ENCODE measurements at regions not wholly inside any gene's neighbourhood (a gene's known extent, or its start where the extent isn't known, plus 50 kb on each side); places are given as distances from the start of the nearest gene placed in this dataset.

DNA sequence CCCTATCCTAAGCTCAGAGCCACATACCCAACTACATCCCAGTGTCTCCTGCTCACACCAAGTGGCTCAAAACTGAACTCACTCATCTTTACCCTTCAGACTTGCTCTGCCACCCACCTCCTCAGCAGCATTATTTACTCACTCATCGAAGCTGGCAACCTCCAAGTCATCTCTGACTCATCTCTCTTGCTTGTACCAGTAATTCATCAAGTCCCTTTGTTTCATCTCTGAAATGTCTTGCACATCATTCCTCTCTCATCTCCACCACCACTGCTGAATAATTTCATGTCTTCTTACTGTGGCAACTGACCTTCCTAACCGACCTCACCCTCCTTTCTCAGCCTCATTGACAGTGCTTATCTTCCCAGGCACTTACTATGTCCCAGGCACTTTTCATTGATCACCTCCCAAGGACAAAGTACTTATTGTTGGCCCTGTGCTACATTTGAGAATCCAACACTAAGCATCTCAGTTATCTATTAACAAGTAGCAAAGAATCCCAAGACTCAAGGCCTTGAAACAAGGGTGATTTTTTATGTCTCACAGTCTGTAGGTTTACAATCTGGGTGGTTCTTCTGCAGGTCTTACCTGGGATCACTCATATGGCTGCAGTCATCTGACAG is 82.0 kb downstream of the MRPL46 start:
- intact Hi-C loops (cut with DNase I), result no loop called here
- DNase-seq (no peak), ATAC-seq (peak in 1 of 2 donors; percentile 36)

DNA sequence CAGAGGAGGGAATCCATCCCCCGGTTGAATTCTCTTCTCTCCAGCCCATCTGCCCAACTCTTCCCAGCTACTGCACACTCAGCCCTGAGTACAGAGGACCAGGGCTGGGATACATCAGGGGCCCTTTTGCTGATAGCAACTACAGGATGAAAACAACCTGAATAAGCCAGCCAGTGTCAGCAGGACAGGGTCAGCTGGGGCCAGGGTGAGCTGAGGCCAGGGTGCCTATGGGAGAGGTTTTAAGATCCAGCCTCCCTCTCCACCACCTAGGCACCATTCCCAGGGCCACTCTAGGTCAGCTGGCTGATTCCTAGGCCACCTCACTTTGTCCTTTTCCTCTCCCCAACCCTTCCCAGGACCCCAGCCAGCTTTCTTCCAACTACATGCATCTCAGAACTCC is 83.8 kb downstream of the MRPL46 start:
- intact Hi-C loops (cut with DNase I), result no loop called here
- DNase-seq (no peak), ATAC-seq (peak in 1 of 2 donors; percentile 24)

DNA sequence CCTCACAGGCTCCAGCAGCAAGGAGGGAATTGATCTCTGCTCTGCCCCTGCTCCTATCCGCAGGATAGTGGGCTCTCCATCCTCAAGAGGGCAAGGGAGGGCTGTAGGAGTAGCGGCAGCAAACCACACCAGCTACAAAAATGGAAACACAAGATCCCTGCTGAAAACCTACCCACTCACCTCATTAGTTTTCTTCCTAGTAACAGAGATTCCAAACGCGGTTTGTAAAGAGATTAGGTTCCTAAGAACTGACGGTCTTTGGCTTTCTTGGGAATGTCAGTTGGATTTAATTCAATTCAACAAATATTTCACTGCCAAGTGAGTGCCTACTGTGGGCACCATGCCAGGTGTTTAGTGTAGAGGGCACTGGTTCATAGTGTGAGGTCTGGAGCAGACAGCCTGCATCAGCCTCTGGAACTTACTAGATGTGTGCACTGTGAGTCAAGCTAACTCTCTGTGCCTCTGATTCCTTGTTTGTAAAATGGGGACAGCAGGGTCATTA is 84.7 kb downstream of the MRPL46 start:
- intact Hi-C loops (cut with DNase I), result no loop called here
- ATAC-seq (peak; percentile 62 to 86), DNase-seq (no peak)

DNA sequence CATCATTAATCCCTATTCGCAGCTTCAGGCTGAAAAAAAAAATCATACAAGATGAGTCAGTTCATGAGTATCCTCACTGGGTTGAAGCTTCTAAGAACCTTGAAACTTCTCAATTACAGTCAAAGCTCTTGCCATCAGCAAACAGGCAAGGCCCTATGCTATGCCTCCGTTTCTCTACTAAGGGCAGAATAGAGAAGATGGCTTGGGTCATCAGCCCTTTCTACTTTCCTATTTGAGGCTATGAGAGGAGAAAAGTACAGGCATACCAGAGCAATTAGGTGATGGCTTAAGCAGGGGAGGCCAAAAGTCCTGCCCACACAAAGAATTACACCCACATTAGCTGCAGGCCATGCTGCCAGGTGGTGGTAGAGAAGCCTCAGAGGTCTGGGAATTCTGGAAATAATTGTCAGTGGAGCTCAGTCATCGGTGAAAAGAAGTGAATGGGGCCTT is 89.0 kb downstream of the MRPL46 start:
- intact Hi-C loops (cut with DNase I), result no loop called here
- ATAC-seq, result peak in 1 of 2 donors; percentile 28
- DNase-seq, result no peak

DNA sequence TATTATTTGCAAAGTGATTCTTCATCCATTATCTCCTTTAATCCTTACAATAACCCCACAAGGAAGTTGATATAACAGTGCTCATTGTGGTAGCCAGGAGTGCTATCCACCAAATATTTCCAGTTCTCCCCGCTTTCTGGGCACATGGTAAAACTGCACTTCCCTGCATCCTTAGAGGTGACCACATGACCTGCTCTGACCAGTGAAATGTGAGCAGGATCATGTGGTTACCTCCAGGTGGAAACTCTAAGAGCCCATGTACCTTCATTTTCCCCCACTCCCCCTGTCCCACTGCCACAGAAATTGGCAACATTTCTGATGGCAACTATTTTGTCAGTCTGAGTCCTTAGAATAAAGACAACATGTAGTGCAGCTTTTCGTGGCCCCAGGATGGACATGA is 89.7 kb downstream of the MRPL46 start:
- intact Hi-C loops (cut with DNase I), result no loop called here
- DNase-seq (no peak), ATAC-seq (no peak)

DNA sequence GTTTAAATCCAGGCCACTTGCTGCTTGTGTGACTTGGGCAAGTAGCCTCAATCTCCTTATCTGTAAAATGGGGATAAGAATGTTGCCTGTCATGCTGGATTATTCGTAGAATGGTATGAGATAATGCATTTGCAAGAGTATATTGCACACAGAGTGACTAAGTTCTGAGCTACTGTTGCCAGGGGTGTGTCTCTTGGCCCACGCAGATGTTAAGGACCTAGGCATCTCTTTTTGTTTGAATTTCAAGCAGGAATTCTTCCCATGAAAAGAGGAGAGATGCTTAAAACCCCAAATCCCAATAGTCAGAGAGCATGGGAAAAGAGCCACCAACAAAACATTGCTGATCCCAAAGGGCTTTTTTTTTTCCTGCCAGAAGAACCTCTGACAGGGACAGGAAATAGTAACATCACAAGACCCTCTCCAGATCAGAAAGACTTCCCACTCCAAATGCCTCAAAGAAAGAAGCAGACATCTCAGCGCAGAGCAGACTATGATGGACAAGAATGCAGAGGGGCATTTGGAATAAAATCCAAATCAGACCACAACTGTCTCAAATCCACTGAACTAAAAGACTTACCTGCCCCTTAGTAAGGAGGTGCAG is 90.5 kb downstream of the MRPL46 start:
- intact Hi-C loops (cut with DNase I), result no loop called here
- no peak for DNase-seq

DNA sequence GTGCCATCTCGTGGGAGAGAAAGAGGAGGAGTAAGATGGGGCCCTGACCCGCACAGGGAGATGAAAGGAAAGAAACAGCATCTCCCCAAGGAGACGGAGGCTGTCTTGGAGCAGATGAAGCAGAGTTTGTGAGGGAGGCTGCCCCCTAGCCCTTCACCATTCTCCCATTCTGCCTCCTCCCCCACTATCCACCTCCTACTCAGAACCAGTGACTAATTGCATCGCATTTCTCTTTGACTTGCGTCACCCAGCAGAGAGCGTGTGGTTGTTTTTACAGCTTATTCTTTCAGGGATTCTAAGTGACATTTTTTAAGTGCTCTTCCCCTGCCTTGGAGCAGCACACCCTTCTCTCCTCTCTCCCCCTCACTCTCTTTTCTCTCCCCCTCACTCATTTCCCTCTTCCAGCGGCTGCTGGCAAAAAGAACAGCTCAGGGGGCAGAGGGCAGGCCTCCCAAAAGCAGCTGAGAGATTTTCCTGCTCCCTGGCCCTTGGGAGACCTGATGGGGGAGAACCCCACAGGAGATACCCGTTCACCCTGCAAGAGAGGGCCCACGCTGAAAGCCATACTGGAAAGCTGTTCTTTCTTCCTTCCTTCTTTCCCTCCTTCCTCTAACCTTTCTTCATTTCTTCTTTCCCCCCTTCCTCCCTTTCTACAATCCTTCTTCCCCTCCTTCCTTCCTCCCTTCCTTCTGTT is 91.8 kb downstream of the MRPL46 start:
- intact Hi-C loops (cut with DNase I), result no loop called here
- DNase-seq (no peak), ATAC-seq (peak in 1 of 2 donors; percentile 91)

More for the DNA sequence above, 90.5 kb downstream of the MRPL46 start:
- ATAC-seq, result peak in 1 of 2 donors; percentile 61

DNA sequence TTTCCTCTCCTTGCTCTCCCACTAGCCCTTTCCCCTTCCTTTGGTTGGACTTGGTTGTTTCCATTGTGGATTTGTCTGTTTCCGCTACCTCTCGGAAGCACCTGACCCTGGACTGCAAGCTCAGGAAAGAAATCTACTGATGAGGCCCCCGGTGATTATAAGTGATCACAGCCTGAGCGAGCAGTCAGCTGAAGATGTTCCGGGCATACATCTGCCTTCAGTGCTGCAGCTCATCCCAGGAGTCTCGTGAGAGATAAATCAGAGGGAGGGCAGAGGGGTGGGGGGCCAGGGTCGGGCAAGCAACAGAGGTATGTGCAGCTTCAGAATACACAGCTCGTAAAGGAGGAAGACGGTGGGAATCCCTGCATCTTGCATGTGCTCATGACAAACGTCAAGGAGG is 102.1 kb downstream of the MRPL46 start:
- intact Hi-C loops (cut with DNase I), result no loop called here
- ATAC-seq (no peak), DNase-seq (no peak)

DNA sequence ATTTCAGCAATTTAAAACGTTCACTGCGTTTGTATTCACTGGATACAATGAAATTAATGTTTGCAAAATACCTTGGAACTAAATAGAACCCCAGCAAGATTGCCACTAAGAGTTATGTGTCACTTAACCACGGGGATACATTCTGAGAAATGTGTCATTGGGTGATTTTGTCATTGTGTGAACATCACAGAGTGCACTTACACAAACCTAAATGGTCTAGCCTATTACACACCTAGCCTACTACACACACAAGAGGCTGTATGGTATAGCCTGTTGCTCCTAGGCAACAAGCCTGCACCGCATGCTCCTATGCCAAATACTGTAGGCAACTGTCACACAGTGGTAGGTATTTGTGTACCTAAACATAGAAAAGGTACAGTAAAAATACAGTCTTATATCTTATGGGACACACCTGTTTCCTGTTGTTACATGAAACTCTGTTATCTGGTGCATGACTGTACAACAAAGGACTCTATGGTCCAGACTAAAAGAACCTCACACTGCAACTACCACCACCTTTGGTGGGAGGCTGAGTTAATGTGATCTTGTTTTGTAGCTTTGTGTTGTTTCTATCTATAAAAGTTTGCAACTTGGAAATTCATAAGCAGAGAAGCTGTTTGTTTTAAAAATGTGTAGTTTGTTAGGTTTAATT is 92.2 kb upstream of the NTRK3 start:
- DNase-seq (no peak), ATAC-seq (no peak)
- intact Hi-C loops (cut with DNase I), result no loop called here

DNA sequence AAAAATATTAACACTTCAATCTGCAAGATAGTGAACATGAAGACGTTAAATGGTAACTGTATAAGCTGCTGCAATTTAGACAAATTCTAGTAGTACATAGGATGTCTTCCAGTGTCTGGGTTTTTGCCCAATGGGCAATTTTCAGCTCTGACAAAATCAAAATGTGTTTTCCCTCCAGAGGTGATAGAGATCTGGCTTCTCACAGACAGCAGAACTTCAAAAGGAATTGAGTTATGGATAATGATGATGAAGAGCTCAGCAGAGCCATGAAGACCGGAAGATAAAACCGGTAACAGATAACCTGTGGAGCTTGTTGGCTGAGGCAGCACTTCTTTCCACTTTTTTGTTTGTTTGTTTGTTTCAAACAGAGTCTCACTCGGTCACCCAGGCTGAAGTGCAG is 89.4 kb upstream of the NTRK3 start:
- intact Hi-C loops (cut with DNase I), result no loop called here
- ATAC-seq (no peak), DNase-seq (no peak)

DNA sequence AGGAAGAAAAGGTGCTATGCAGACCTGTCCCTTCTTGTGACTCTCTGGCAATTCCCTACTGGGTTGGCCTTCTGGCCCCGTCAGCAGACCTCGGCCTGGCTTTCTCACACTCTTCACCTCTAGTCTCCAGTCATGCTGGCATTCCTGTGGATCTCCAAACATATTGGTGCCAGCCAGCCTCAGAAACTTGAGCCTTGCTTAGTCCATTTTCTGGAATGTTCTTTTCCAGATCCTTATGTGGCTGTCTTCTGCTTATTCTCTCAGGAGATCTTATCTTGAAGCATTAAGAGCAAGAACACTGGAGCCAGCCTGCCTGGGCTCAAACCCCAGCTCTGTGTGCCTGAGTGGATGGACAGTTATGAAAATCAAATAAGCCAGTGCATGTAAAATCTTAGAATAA is 88.2 kb upstream of the NTRK3 start:
- ATAC-seq, result no peak
- intact Hi-C loops (cut with DNase I), result no loop called here
- no peak for DNase-seq

DNA sequence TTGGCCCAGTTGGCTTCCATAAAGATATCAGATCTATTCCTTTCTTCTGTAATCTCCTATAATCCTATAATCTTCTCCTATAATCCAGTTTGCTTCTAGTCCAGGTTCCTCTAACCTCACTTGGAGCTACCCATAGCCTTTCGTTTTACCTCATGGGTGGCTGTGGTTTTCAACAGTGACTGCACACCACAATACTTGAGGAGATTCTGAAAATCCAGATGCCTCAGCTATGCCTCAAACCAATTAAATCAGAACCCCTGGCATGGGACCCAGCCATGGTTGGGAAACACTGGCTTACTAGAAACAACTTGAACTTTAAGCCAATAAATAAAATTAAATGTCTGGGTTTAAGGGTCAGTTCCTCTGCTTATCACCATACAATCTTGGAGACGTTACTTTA is 86.1 kb upstream of the NTRK3 start:
- no peak for ATAC-seq

DNA sequence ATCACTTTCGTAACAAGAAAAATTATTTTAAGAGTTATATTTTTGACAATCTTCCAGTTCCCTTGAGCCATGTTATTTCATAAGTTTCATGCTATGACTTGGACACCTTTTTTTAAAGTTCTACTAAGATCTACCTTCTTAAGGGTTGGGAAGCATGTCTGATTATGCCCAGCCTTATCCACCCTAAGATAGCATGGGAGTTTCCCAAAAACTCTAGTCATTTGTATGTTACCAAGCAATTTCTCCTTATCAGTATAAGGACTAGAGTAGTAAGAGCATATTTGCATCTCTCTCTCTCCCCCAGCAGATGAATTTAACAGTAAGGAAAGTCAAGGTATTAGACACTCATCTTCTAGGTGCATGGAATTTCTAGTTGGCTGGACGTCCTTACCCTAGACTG is 85.1 kb upstream of the NTRK3 start:
- DNase-seq (no peak), ATAC-seq (peak in 1 of 2 donors; percentile 81)
- intact Hi-C loops (cut with DNase I), result no loop called here

More for the DNA sequence above, 86.1 kb upstream of the NTRK3 start:
- intact Hi-C loops (cut with DNase I), result no loop called here
- DNase-seq, result no peak

DNA sequence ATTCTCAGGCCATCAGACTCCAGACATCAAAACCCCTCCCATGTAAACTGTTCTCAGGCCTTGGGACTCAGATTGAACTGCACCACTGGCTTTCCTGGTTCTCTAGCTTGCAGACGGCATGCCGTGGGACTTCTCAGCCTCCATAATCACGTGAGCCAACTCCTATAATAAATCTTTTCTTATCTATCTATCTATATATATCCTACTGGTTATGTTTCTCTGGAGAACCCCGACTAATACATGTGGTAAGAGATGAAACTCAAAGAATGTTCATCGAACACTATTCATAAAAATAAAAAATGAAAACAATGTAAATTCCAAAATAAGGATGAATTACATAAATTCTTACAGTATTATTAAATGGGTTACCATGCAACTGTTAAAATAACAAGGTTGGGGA is 84.5 kb upstream of the NTRK3 start:
- intact Hi-C loops (cut with DNase I), result no loop called here
- DNase-seq, result no peak
- ATAC-seq, result no peak

DNA sequence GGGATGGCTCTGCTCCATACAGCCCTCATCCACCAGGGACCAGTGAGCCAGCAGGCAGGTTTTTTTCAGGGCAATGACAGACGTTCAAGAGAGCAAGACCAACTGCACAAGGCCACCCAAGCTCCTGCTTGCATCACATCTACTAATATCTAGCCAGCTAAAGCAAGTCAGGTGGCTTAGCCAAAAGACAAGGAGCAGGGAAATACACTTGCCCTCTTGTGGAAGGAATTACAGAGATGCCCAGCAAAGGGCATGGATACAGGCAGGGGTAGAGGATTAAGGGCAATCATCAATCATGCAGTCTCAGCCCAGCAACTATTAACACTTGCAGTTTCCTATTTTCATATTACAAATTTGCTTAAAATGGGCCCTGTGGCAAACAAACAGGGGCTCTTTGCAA is 81.5 kb upstream of the NTRK3 start:
- ATAC-seq (no peak), DNase-seq (no peak)
- intact Hi-C loops (cut with DNase I), result no loop called here

DNA sequence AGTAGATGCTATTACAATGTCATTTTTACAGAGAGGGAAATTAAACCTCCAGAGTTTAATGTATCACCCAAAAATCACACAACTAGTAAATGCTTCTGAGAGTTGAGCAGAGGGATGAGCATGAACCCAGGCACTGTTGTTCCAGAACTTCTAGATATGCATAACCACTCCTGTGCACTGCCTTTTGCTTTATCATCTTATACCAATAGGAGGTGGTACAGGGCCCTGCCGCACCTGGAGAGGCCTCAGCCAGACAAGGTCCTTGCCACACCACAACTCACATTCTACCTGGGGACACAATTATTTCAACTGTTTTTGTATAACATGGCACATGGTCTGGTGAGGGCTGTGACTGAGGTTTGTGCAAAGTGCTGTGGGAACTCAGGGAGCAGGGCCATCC is 78.5 kb upstream of the NTRK3 start:
- ATAC-seq (no peak), DNase-seq (no peak)
- intact Hi-C loops (cut with DNase I), result no loop called here

DNA sequence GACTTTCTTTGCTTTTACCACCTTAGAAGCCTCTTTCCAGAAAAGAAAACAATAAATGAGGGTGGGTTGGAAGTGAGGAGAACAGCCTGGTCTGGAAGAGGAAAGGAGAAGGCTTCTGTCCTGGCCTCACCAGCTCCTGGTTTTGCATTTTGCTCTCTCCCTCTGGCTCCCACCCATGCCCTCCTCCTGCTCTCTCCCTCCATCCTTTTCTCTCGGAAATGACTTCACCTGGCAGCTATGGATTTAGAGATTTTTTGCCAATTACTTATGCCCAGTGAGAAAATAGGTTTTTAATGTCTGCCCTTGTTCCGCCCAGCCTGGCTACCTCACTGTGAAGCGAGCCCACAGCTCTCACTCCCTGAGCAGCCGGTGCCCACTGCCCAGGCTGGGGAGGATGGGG is 77.9 kb upstream of the NTRK3 start:
- ATAC-seq (no peak), DNase-seq (no peak)
- intact Hi-C loops (cut with DNase I), result no loop called here

DNA sequence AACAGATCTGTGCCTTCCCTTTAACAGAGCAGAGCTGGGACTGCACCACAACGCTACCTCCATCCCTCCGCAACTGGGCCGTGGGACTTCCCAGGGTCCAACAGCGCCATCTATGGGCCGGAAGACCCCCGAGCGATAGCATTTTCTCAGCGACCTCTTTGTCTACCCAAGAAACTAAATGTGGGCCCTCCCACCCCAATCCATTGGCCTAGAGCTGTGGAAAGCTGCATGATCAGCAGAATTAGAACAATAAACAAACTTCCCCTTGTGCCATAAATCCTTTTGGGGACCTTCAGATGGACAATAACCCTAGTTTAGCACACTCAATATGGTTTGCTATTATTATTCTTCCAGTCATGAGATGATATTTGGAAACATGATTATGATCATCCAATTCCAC is 74.8 kb upstream of the NTRK3 start:
- DNase-seq (peak; percentile 29), ATAC-seq (no peak)
- intact Hi-C loops (cut with DNase I), result no loop called here

DNA sequence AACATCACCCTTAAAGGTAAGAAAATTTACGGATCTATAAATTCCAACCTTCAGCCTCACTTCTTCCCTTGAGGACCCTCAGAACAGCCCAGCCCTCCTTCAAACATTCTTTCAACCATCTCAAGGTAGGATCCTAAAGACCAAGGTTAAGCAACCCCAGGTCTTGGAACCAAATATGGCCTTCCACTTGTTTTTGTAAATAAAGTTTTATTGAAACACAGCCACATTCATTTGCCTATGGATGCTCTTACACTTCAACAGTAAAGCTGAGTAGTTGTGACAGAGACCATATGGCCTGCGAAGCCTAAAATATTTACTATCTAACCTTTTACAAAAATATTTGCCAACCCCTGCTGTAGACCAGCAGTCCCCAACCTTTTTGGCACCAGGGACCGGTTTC is 70.4 kb upstream of the NTRK3 start:
- DNase-seq (no peak), ATAC-seq (no peak)
- intact Hi-C loops (cut with DNase I), result no loop called here

DNA sequence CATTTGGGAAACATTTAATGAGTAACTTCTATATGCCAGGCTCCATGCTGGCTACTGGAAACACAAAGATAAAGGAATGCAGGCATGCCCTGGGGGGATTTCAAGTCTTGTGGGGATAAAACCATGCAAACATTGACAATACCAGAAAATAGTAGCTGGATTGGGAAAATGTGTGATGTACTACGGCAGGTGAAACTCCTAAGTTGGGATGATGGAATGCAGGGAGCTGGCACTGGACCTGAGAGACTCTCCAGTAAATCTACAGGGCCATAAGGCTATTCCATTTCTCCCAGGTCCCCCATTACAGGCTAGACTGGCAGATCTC is 68.2 kb upstream of the NTRK3 start:
- no peak for ATAC-seq
- DNase-seq, result no peak
- intact Hi-C loops (cut with DNase I), result no loop called here

Data from left cardiac atrium (tissue), 4 donors.